SK-N-SH (cell line): ENCODE measurements at regions not wholly inside any gene's neighbourhood (a gene's known extent, or its start where the extent isn't known, plus 50 kb on each side); places are given as distances from the start of the nearest gene placed in this dataset.
A peak's percentile ranks its signal among the peaks of the same experiment; 100 is the strongest.

Source experiments
- CTCF ChIP-seq: fragments of 200-600 bp; sonication (generic); IDR thresholded peaks from 2 replicates; pipeline ENCODE4 v1.6.1; 2017; ENCODE audit warnings: antibody characterized with exemption, mild to moderate bottlenecking, moderate library complexity
- POLR2AphosphoS5 ChIP-seq: IDR thresholded peaks from 2 replicates; pipeline ENCODE4 v1.6.1; 2012; ENCODE audit warnings: low read depth, low read length
- TF ChIP-seq, protein P1 (sequence below): IDR thresholded peaks from 2 replicates; pipeline ENCODE4 v1.4.0; 2012; ENCODE audit warnings: low read depth

DNA sequence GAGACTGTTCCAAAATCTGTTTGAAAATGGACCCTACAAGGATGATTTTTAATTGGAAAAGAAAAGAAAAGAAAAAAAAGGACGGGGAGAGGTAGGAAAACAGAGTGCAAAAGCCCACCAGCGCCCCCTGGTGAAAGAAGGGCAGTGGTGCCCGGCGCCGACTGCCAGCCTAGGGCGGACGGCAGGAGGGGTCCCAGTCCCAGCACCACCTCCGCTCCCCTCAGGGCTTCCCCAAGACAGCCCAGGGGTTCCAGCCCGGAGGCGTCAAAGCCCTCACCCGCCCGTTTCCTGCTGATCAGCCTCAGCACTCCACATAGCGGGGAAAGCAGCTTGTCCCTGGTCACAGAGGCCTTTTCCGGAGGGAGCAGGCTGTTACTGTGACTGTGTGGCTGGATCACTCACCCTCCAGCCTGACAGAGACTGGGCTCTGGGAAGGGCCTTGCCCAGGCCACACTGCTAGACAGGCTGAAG lies 213.9 kb downstream of the TFCP2L1 start:
- TF ChIP-seq, protein P1, sequence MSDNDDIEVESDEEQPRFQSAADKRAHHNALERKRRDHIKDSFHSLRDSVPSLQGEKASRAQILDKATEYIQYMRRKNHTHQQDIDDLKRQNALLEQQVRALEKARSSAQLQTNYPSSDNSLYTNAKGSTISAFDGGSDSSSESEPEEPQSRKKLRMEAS, result no peak
- TF ChIP-seq CTCF, result peak; percentile 97
- TF ChIP-seq POLR2AphosphoS5, result no peak
